Head of caudate nucleus (tissue), 42 donors: ENCODE measurements at regions not wholly inside any gene's neighbourhood (a gene's known extent, or its start where the extent isn't known, plus 50 kb on each side); places are given as distances from the start of the nearest gene placed in this dataset.
"Not testable (repeated sequence)": the region's sequence is repeated elsewhere in the genome, so short reads cannot be mapped to it uniquely, and the experiment has no call there.

ENCODE experiments used
- DNase-seq, 42 donors: peaks; one replicate each; pipeline versions ENCODE4 v3.0.0 to v3.0.0-alpha.2; 2020 to 2021; ENCODE audit warnings: mixed read lengths in 7 of 42
- intact Hi-C: fragments of 100-400 bp; cut with DNase I; formaldehyde crosslinking; loops from one replicate; pipeline ENCODE4 v1.15.0; 2022

GRCh38 chr5:158265931-158266700 is 407.2 kb upstream of the CLINT1 start:
- no peak for DNase-seq
- intact Hi-C loops: no loop called here

GRCh38 chr5:158265346-158265745 is 406.4 kb upstream of the CLINT1 start:
- no peak for DNase-seq

GRCh38 chr5:158264264-158264663 is 405.3 kb upstream of the CLINT1 start:
- intact Hi-C loops: no loop called here
- DNase-seq: no peak

More at GRCh38 chr5:158265346-158265745, 406.4 kb upstream of the CLINT1 start:
- intact Hi-C loops: no loop called here

- no peak for DNase-seq
- intact Hi-C loops: no loop called here
These were observed 402.9 kb upstream of the CLINT1 start for GRCh38 chr5:158261674-158262367.

- intact Hi-C loops: no loop called here
These were observed 397.2 kb upstream of the CLINT1 start for GRCh38 chr5:158256096-158256495.

GRCh38 chr5:158255609-158256008 is 396.7 kb upstream of the CLINT1 start:
- intact Hi-C loops: no loop called here
- DNase-seq: no peak

More at GRCh38 chr5:158256096-158256495, 397.2 kb upstream of the CLINT1 start:
- DNase-seq: no peak

GRCh38 chr5:158246661-158247060 is 387.7 kb upstream of the CLINT1 start:
- DNase-seq: no peak
- intact Hi-C loops: no loop called here

GRCh38 chr5:158245513-158245912 is 386.6 kb upstream of the CLINT1 start:
- no peak for DNase-seq
- intact Hi-C loops: no loop called here

- DNase-seq: no peak
- intact Hi-C loops: no loop called here
These were observed 385.9 kb upstream of the CLINT1 start for GRCh38 chr5:158244882-158245281.

GRCh38 chr5:158236511-158237335 is 377.8 kb upstream of the CLINT1 start:
- DNase-seq: no peak
- intact Hi-C loops: no loop called here

- intact Hi-C loops: no loop called here
- no peak for DNase-seq
These were observed 376.2 kb upstream of the CLINT1 start for GRCh38 chr5:158235159-158235547.

GRCh38 chr5:158234323-158235158 is 375.6 kb upstream of the CLINT1 start:
- no peak for DNase-seq
- intact Hi-C loops: no loop called here

GRCh38 chr5:158233735-158234322 is 374.9 kb upstream of the CLINT1 start:
- DNase-seq: no peak
- intact Hi-C loops: no loop called here

- DNase-seq, intact Hi-C loops: not testable (repeated sequence)
These were observed 368.4 kb upstream of the CLINT1 start for GRCh38 chr5:158227314-158227713.

- no peak for DNase-seq
- intact Hi-C loops: no loop called here
These were observed 367.6 kb upstream of the CLINT1 start for GRCh38 chr5:158226496-158226895.

GRCh38 chr5:158224253-158224652 is 365.3 kb upstream of the CLINT1 start:
- intact Hi-C loops: no loop called here
- DNase-seq: no peak

GRCh38 chr5:158223054-158223600 is 364.2 kb upstream of the CLINT1 start:
- intact Hi-C loops: no loop called here
- DNase-seq: no peak

GRCh38 chr5:158212917-158213316 is 354.0 kb upstream of the CLINT1 start:
- intact Hi-C loops: no loop called here
- DNase-seq: peak in 2 of 42 donors; percentile 5 to 12
